NCI-H82 treated with DMSO at 0.1 percent for 48 hours (cell line): ENCODE measurements at regions not wholly inside any gene's neighbourhood (a gene's known extent, or its start where the extent isn't known, plus 50 kb on each side); places are given as distances from the start of the nearest gene placed in this dataset.
"Not testable (repeated sequence)": the region's sequence is repeated elsewhere in the genome, so short reads cannot be mapped to it uniquely, and the experiment has no call there.

Experiments used
- DNase-seq: peaks from one replicate; lab custom pipeline; 2025; ENCODE audit not compliant: unreplicated experiment; lab: John Stamatoyannopoulos, UW

GRCh38 chr16:29136046-29136696 lies 151.3 kb downstream of the LAT start:
- not testable (repeated sequence) for DNase-seq

- DNase-seq: not testable (repeated sequence)
Observed at GRCh38 chr16:29135098-29135497, 150.2 kb downstream of the LAT start.

DNA sequence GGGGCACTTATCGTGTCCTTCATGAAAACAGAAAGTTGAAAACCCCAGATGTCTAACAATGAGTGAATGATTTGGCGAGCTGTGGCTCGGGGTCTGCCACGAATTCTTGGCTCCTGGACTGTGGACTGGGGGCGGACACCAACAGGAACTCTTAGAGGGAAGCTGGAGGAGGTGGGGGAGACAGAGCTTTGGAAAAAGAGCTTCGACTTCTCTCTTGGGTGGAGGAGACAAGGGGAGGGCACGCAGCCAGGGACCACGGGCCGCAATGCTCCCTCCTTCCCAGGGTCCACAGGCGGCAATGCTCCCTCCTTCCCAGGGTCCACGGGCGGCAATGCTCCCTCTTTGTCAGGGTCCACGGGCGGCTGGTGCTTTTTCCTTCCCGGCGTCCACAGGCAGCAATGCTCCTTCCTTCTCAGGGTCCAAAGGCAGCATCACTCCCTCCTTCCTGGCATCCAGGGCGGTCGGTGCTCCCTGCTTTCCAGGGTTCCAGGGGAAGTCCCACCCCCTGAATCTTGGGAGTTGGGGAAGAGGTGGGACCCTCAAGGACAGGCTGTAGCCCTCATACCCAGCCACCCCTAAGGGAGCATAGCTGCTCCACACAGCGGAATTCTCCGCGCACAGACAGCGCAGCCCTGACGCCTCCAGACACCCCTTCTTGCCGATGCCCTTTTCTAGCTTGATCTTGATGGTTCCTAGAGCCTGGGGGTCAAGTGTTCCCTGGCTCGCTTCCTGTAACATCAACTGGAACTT lies 149.0 kb downstream of the LAT start:
- not testable (repeated sequence) for DNase-seq

GRCh38 chr16:29132869-29133268 lies 148.0 kb downstream of the LAT start:
- DNase-seq: not testable (repeated sequence)

- not testable (repeated sequence) for DNase-seq
Observed at GRCh38 chr16:29132444-29132843, 147.6 kb downstream of the LAT start.

GRCh38 chr16:29130901-29131851 lies 146.3 kb downstream of the LAT start:
- not testable (repeated sequence) for DNase-seq

GRCh38 chr16:29130131-29130711 lies 145.4 kb downstream of the LAT start:
- DNase-seq: not testable (repeated sequence)

GRCh38 chr16:29129458-29130038 lies 144.7 kb downstream of the LAT start:
- DNase-seq: not testable (repeated sequence)

- not testable (repeated sequence) for DNase-seq
Observed at GRCh38 chr16:29128732-29129457, 144.0 kb downstream of the LAT start.

- DNase-seq: not testable (repeated sequence)
Observed at GRCh38 chr16:29127806-29128420, 143.1 kb downstream of the LAT start.

DNA sequence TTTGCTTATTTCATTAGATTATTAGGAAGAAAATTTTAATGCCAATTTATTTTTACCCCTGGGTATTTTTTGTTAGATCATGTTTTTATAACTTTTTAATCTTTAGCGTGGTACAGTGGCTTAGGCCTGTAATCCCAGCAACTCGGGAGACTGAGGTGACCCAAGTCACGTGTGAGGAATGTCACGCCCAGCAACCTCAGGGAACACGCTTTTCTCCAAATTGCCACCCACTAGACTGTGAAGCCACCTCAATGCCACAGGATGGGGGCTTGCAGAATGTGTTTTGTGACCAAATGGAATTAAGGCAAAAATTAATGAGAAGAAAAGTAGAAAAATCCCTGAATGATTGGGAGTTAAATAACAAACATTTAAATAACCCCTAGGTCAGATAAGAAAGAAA lies 141.8 kb downstream of the LAT start:
- DNase-seq: no peak

DNA sequence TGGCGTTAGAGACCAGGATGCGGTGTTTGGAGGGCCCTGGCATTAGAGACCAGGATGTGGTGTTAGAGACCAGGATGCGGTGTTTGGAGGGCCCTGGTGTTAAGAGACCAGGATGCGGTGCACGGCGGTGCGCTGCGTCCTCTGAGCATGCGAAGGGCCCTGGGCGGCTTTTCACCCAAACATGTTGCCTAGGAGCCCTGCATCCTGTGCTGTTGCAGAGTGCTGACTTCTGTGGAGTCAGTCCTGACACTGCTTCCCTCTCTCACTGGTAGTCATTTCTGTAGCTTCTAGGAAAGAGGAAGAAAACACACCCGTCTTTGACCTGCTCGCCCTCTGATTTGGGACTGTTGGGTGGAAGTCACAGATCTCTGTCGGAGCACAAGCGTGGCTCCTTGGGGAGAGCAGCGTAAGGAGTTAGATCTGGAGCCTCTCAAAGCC lies 141.2 kb downstream of the LAT start:
- no peak for DNase-seq

GRCh38 chr16:29124828-29125227 lies 140.0 kb downstream of the LAT start:
- no peak for DNase-seq

GRCh38 chr16:29124162-29124561 lies 139.3 kb downstream of the LAT start:
- not testable (repeated sequence) for DNase-seq

GRCh38 chr16:29120680-29121079 lies 135.8 kb downstream of the LAT start:
- peak; percentile 14 for DNase-seq

GRCh38 chr16:29118301-29118957 lies 133.6 kb downstream of the LAT start:
- not testable (repeated sequence) for DNase-seq

DNA sequence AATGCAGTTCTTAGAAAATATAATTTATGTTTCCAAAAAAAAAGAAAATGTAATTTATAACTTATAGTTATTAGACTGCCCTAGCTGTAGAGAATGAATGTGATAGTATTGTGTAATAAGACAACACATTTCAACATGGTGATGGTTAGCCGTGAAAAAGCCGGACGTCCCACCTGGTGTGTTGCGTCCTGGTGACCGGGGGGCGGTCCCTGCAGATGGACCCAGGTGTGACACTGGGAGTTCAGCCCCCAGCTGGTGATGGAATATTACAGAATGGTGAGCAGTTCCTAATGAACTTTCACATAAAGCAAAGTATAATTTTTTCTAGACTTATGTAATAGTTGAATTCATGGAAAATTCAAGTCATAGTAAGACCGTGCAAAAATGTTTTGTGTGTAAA lies 132.8 kb downstream of the LAT start:
- DNase-seq: no peak

DNA sequence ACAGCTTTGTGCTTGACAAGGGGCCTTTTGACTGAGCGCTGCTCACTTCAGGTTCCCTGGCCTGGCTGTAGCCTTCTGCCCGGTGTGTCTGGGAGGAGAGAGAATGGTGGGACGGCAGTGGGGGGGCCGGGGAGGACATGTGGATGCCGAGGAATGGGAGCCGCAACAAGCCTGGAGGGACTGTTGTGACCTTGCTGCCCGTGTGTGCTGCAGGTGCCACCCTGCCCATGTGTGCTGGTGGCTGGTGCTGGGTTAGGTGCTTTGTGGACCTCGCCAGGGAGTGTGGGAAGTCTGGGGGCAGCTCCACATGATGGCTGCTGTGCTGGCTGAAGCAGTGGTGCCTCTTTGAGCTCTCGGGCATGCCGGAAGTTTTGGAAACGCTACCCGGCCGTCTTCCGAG lies 132.1 kb downstream of the LAT start:
- no peak for DNase-seq

DNA sequence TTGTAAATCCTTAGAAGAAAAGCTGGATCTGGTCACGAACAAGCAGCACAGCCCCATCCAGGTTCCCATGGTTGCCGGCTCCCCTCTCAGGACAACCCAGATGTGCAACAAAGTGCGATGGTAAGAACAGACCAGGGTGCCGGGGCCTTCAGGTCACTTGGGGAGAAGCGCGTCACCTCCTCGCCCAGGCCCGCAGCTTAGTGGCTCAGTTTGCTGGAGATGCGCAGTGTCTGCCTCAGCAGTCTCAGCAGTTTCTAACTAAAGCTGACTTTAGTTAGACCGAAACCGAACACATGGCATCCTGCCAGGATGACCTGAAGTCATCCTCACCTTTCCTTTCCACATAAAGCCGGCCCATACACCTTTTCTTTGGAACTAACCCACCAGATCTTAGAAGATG lies 131.4 kb downstream of the LAT start:
- DNase-seq: not testable (repeated sequence)
